A673 (cell line): ENCODE measurements at regions not wholly inside any gene's neighbourhood (a gene's known extent, or its start where the extent isn't known, plus 50 kb on each side); places are given as distances from the start of the nearest gene placed in this dataset.

Experiments used
- CTCF ChIP-seq: fragments of 300-800, 200-600 bp; sonication (generic); conservative IDR thresholded peaks from 2 replicates; pipeline ENCODE4 v1.5.1; 2017; ENCODE audit warnings: low read depth, mild to moderate bottlenecking, antibody characterized with exemption, low read length, moderate library complexity, mixed read lengths
- EZH2 ChIP-seq: fragments of 200-600 bp; sonication (generic); IDR thresholded peaks from 2 replicates; pipeline ENCODE4 v1.6.1; 2017; ENCODE audit warnings: borderline replicate concordance, low read depth, mild to moderate bottlenecking, mixed read lengths, antibody characterized with exemption, low read length; ENCODE audit not compliant: poor library complexity, severe bottlenecking

GRCh38 chr20:6837730-6838129 lies 70.2 kb downstream of the BMP2 start:
- TF ChIP-seq CTCF, result no peak
- TF ChIP-seq EZH2, result no peak
